Activated T-helper 1 cell treated with anti-CD3 and anti-CD28 coated beads, Interleukin-12 subunit alpha, Interleukin-12 subunit beta, Interleukin-2, Interleukin-4 antibody, amounts not matched to agents 30 ng/mL and 10 ng/mL and 1 ng/mL, durations not matched to agents 14 hours and 24 hours and 36 hours (primary cell): ENCODE measurements at regions not wholly inside any gene's neighbourhood (a gene's known extent, or its start where the extent isn't known, plus 50 kb on each side); places are given as distances from the start of the nearest gene placed in this dataset.

Source experiments
- DNase-seq: peaks from one replicate; pipeline ENCODE4 v3.0.0; 2021; ENCODE audit warnings: low spot score
- H3K27ac Mint-ChIP-seq: one replicate; pipeline ENCODE4 v1.8.0; 2021; ENCODE audit warnings: mild to moderate bottlenecking, mixed read lengths
- H3K27me3 Mint-ChIP-seq: one replicate; pipeline ENCODE4 v1.8.0; 2022; ENCODE audit warnings: mild to moderate bottlenecking, moderate library complexity, mixed read lengths; ENCODE audit not compliant: insufficient read depth
- H3K36me3 Mint-ChIP-seq: one replicate; pipeline ENCODE4 v1.8.0; 2021; ENCODE audit warnings: low read depth, mixed read lengths
- H3K4me1 Mint-ChIP-seq: one replicate; pipeline ENCODE4 v1.8.0; 2021; ENCODE audit warnings: low read depth, mixed read lengths
- H3K4me3 Mint-ChIP-seq: one replicate; pipeline ENCODE4 v1.8.0; 2021; ENCODE audit warnings: mild to moderate bottlenecking, moderate library complexity, mixed read lengths
- H3K9me3 Mint-ChIP-seq: one replicate; pipeline ENCODE4 v1.8.0; 2021; ENCODE audit warnings: mixed read lengths
- intact Hi-C: fragments of 100-400 bp; cut with micrococcal nuclease; formaldehyde crosslinking; loops from one replicate; pipeline ENCODE4 v1.15.1; 2024

DNA sequence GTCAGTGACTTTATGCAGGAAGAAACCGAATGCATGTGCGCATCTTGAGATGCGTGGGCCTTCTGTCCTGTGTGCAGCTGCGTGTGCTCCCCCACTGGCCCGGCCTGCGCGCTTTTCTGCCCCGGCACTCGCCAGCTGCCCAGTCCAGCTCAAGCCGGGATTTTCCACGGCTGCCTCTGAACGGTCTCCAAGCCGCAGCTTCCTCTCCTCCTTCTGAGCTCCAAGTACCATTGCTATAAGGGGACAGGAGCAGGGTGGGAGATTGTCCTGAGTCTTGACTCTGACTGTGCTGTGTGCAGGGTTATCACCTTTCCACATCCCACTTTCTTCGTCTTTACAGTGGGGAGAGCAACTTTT lies 302.8 kb downstream of the THBS2 start:
- H3K36me3 Mint-ChIP-seq: no peaks in the 10 kb centered on the region
- H3K27me3 Mint-ChIP-seq: no peaks in the 10 kb centered on the region
- DNase-seq: no peak
- no peaks in the 10 kb centered on the region for H3K9me3 Mint-ChIP-seq
- intact Hi-C loops: no loop called here
- no peak overlapping the region for H3K27ac Mint-ChIP-seq
- H3K4me3 Mint-ChIP-seq: no peak overlapping the region
- H3K4me1 Mint-ChIP-seq: no peaks in the 10 kb centered on the region

DNA sequence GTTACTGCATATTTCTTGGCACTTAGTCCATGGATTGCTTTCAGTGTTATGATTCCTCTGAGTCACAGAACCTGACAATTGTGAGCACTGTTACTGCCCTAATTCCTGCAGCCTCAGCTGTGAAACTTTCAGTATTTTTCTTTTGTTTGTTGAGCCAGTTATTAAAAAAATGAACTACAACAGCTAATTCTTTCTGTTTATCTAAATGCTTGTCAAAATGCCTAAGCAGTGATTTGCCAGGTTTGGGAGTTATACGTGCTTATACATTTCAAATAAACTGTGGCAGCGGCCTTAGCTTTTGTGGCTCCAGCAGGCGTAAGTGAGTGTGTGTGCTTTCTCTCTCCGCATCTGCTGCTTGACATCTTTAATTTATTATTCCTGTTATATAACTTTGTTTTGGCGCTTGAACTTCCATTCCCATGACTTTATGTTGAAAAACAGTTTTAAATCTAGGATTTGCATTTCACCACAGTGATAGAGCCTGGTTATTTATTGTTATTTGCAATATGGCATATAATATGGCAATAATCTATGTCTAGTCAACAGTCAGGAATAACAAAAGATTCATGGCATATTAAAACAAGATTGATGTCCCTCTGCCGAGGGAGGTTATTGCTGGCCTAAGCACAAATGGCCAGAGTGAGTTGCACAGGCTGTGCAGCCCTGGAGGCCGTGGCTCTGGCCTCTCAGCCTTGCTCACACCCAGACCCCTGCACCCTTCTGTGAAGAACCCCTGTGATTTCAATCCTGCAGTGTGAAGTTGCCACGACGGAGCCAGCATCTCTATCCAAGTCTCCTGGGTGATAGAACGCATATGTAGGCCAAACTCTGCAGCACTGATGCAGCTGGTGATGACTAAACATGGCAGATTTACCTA lies 303.4 kb downstream of the THBS2 start:
- intact Hi-C loops: no loop called here
- Mint-ChIP-seq H3K27me3 (no peaks in the 10 kb centered on the region), H3K4me3 (no peak overlapping the region), H3K9me3 (no peaks in the 10 kb centered on the region), H3K4me1 (no peaks in the 10 kb centered on the region), H3K36me3 (no peaks in the 10 kb centered on the region), H3K27ac (no peak overlapping the region)
- no peak for DNase-seq

DNA sequence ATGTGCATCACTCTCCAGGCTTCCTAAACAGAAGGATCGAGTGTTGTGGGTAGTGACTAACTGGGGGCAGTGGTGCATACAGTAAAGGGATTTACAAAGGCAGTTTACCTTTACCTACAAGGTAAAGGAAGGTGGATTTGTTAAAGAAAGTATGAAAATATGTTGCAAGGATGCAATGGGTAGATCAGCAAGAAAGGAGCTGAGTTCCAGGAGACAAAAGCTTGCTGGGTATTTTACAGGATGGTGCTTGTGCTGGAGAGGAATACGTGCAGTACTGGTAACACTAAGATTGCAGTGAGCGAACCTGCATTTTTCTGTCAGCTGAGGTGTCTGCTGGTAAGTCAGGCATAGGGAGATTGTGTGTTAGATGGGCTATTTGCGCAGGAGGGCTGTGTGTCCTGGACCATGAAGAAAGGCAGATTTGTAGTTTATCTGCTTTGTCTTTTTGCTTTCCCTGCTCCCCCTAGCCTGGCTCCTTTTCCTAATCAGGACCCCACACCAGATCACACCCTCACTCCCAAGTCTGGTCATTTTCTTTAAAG lies 304.6 kb downstream of the THBS2 start:
- H3K9me3 Mint-ChIP-seq: no peaks in the 10 kb centered on the region
- no peak overlapping the region for H3K27ac Mint-ChIP-seq
- H3K36me3 Mint-ChIP-seq: no peaks in the 10 kb centered on the region
- no peak for DNase-seq
- no peaks in the 10 kb centered on the region for H3K27me3 Mint-ChIP-seq
- H3K4me3 Mint-ChIP-seq: no peak overlapping the region
- H3K4me1 Mint-ChIP-seq: no peaks in the 10 kb centered on the region
- intact Hi-C loops: no loop called here

DNA sequence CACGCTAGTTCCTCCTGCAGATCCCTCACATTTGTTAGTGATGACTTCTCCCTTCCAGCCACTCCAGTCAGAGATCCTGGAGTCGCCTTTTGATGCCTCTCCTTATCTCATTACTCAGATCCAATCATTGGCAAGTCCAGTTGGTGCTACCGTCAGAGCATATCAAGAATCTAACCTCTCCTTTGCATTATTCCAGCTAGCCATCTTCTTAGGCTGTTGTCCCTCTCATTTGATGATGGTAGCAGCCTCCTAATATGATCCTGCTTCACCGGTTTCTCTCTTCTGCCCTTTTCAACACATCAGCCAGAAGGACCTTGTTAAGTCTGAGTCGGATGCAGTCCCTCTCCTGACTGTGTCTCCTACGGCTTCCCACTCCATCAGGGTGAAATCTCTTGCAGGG lies 305.6 kb downstream of the THBS2 start:
- Mint-ChIP-seq H3K27ac (no peak overlapping the region), H3K4me3 (no peak overlapping the region), H3K27me3 (no peaks in the 10 kb centered on the region), H3K9me3 (no peaks in the 10 kb centered on the region), H3K36me3 (no peaks in the 10 kb centered on the region), H3K4me1 (no peaks in the 10 kb centered on the region)
- intact Hi-C loops: no loop called here
- no peak for DNase-seq

DNA sequence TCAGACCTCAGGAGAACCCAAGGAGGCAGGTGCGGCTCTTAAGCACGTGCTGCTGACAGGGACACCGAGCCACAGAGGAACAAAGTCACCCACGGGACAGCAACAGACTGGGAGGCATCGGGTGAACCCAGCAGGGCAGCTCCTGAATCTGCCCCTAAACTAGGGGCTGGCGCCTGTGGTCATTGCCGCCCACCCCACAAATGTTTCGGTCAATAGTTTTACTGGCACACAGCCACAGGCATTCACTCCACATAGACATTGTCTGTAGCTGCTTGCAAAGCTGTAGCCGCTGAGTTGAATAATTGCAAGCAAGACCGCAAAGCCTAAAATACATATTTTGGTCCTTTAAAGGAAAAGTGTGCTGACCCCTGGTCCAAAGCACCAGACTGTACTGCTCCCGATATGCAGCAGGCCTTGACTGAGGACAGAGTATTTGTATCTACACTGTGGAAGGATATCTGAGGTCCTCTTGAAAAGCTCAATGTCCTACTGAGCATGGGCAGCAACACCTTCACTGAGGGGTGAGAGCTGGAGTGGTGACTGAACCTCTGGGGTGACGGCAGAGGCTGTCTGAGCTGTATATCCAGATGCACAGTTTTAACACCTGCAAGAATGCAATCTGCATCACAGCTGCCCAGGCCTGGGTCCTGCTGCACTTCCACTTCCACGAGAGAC lies 310.3 kb downstream of the THBS2 start:
- Mint-ChIP-seq H3K4me3 (no peak overlapping the region), H3K27me3 (no peaks in the 10 kb centered on the region), H3K9me3 (no peaks in the 10 kb centered on the region), H3K27ac (no peak overlapping the region), H3K36me3 (no peaks in the 10 kb centered on the region), H3K4me1 (no peaks in the 10 kb centered on the region)
- DNase-seq: no peak
- intact Hi-C loops: no loop called here

DNA sequence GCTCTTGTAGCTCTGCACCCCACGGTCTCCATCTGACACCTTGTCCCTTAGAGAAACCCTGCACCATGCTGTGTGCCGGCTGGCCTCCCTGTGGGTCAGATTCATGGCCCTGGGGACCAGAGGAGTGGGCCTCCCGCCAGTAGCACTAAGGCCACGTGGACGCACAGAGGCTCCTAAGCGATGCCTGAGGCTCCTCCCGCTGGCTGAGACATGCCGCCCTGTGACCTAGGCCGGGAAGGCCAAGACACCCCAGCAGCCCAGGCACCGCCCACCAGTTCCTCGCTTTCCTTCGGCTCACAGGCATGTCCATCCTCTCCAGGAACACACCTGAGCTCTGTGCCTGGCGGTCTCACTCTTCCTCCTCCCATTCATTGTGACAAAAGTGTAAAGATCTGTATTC lies 311.0 kb downstream of the THBS2 start:
- H3K9me3 Mint-ChIP-seq: no peaks in the 10 kb centered on the region
- intact Hi-C loops: no loop called here

DNA sequence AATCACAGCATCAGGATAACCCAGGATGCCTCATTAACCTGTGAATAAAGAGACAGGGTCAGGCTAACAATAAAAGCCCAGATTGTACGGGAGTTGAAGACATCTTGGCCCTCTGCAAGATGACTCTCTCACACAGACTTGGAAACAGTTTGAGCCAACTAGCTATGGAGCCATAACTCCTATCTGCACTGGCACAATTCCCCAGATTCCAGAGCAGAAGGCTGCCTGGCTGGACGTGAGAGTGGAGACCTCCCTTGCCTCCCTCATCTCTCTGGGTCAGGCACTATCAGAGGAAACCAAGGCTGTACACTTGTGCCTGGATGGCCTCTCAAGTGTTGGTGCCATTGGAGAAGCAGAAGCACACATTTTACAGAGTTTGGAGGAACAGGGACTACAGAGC lies 312.6 kb downstream of the THBS2 start:
- H3K27me3 Mint-ChIP-seq: peaks cover 2% of the 10 kb centered on the region
- no peaks in the 10 kb centered on the region for H3K9me3 Mint-ChIP-seq
- H3K27ac Mint-ChIP-seq: no peak overlapping the region
- no peak for DNase-seq
- intact Hi-C loops: no loop called here
- no peaks in the 10 kb centered on the region for H3K36me3 Mint-ChIP-seq
- H3K4me3 Mint-ChIP-seq: no peak overlapping the region
- no peaks in the 10 kb centered on the region for H3K4me1 Mint-ChIP-seq

More for the DNA sequence above, 311.0 kb downstream of the THBS2 start:
- Mint-ChIP-seq H3K4me1 (no peaks in the 10 kb centered on the region), H3K27me3 (no peaks in the 10 kb centered on the region), H3K4me3 (no peak overlapping the region), H3K27ac (no peak overlapping the region), H3K36me3 (no peaks in the 10 kb centered on the region)
- DNase-seq: no peak

DNA sequence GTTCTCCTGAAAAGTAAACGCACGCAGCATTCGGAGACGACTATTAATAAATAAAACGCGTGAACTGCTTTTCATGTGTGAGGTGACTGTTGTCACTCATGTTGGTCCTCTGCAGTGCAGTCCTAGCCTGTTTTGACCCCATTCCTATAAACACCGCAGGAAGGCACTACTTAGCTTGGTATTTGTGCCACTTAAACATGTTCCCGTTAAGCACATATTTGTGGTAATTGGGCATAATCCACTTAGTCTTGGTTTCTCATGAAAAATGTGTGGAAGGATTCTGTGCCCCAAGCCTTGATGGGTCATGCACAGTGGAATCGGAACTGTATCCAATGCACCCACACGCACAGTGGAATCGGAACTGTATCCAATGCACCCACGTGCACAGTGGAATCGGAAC lies 313.9 kb downstream of the THBS2 start:
- H3K27me3 Mint-ChIP-seq: peaks cover 5% of the 10 kb centered on the region
- DNase-seq: no peak
- no peak overlapping the region for H3K27ac Mint-ChIP-seq
- no peaks in the 10 kb centered on the region for H3K9me3 Mint-ChIP-seq
- no peaks in the 10 kb centered on the region for H3K4me1 Mint-ChIP-seq
- H3K36me3 Mint-ChIP-seq: no peaks in the 10 kb centered on the region
- H3K4me3 Mint-ChIP-seq: no peak overlapping the region
- intact Hi-C loops: no loop called here

DNA sequence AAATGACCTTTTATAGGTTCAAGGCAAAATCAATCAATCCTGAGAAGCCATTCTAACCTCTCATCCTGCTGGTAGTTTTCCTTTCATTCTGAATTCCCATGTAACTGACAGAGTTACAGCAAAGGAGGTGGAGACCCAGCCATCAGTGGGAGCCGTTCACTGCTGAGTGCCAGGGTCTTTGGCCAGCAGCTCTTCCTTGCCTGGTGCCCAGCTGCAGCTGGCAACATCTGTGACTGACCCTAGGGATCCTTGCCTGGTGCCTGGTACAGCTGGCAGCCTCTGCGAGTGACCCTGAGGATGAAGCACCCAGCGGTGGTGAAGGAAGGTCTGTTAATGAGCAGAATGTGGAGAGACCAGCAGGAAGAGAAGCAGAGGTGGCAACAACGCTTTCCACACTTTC lies 314.6 kb downstream of the THBS2 start:
- no peaks in the 10 kb centered on the region for H3K9me3 Mint-ChIP-seq
- H3K4me1 Mint-ChIP-seq: no peaks in the 10 kb centered on the region
- H3K4me3 Mint-ChIP-seq: no peak overlapping the region
- no peak overlapping the region for H3K27ac Mint-ChIP-seq
- intact Hi-C loops: no loop called here
- H3K27me3 Mint-ChIP-seq: peaks cover 9% of the 10 kb centered on the region
- H3K36me3 Mint-ChIP-seq: no peaks in the 10 kb centered on the region
- no peak for DNase-seq

DNA sequence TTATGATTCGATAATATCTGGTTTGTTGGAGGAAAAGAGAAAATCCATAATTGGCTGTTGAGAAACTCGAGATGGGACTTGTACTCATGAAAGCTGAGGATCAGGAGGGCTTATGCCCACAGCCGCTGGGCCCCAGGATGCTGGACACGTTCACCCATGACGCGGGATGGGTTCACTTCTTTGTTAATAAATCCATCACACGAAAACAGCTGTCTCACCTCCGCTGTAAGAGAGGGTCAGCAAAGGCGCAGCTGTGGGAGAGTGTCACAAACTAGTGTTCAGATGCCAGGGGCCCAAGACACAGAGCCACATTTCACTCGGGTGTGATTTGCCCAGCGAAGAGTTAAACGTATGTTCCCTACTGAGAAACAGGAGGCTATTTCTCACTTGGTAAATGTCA lies 315.1 kb downstream of the THBS2 start:
- no peak overlapping the region for H3K27ac Mint-ChIP-seq

DNA sequence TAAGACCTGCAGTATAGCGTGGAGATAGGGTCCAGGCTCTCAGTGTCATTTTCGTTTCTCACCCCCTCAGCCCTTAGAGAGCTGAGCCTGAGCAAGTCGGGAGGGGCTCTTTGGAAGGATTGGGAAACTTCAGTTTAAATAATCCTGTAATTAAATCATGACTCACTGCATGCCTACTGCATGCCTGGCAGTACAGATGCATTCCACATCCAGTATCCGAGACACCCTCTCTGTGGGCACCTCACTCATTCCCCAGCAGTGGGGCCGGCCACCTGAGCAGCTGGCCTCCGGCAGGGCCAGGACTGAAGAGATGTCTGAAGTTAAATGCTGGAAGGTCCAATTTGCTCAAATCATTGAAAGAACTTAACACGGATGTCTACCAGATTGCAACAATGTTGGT lies 316.6 kb downstream of the THBS2 start:
- Mint-ChIP-seq H3K36me3 (no peaks in the 10 kb centered on the region), H3K27ac (no peak overlapping the region), H3K9me3 (no peaks in the 10 kb centered on the region), H3K27me3 (peaks cover 12% of the 10 kb centered on the region), H3K4me3 (no peak overlapping the region), H3K4me1 (no peaks in the 10 kb centered on the region)
- no peak for DNase-seq
- intact Hi-C loops: no loop called here

More for the DNA sequence above, 315.1 kb downstream of the THBS2 start:
- H3K9me3 Mint-ChIP-seq: no peaks in the 10 kb centered on the region
- peaks cover 12% of the 10 kb centered on the region for H3K27me3 Mint-ChIP-seq
- H3K4me1 Mint-ChIP-seq: no peaks in the 10 kb centered on the region
- no peaks in the 10 kb centered on the region for H3K36me3 Mint-ChIP-seq
- intact Hi-C loops: no loop called here
- DNase-seq: no peak
- no peak overlapping the region for H3K4me3 Mint-ChIP-seq

DNA sequence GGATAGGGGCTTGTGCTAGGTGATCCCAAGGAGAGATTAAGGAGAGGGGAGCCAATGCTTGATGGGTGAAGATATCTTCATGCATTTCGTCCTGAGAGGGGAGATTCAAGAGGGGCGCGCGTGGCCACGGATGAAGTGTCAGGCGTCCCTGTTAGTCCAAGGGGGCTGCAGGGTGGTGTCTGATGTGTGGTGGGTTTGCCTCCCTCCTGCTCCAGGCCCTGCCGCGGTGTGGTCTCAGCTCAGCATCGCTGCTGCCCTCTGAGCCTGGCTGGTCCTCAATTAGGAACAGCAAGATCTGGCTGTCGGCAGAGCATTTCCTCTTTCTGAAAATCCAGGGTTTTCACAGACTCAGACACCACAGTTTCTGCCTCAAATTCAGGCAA lies 318.0 kb downstream of the THBS2 start:
- peaks cover 12% of the 10 kb centered on the region for H3K27me3 Mint-ChIP-seq

More for the DNA sequence above, 318.0 kb downstream of the THBS2 start:
- DNase-seq: no peak
- no peak overlapping the region for H3K27ac Mint-ChIP-seq
- no peak overlapping the region for H3K4me3 Mint-ChIP-seq
- intact Hi-C loops: no loop called here
- no peaks in the 10 kb centered on the region for H3K36me3 Mint-ChIP-seq
- H3K9me3 Mint-ChIP-seq: peaks cover 2% of the 10 kb centered on the region
- H3K4me1 Mint-ChIP-seq: no peaks in the 10 kb centered on the region
